ENCODE measurements at regions not wholly inside any gene's neighbourhood (a gene's known extent, or its start where the extent isn't known, plus 50 kb on each side); places are given as distances from the start of the nearest gene placed in this dataset.

DNA sequence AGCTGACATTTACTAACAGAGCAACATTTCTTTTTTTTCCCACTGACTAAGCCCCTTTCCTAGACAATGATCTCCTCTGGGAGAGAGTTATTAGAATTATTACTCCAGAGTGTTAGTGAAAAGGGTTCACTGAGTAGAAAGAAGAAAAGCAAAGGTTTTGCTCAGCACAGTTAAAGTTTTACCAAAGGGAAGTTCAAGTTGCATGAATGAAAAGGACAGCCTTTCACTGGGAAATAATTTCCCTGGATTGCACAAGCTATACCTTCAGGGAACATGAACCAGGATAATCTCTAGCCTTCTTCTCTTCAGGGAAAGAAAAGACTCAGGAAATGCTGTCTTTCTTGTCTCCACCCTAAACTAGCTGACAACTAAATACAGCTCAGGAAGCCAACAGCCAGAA is 71.4 kb upstream of the ESRRG start:
- no peak overlapping the region for H3K27ac Mint-ChIP-seq (ENCODE audit: unreplicated experiment)
- no peak for DNase-seq (ENCODE audit: extremely low spot score, unreplicated experiment)
- TF ChIP-seq CTCF (IDR thresholded peaks at IDR 0.05), result no peak
- no peaks in the 10 kb centered on the region for H3K4me1 Mint-ChIP-seq (ENCODE audit: unreplicated experiment)
- H3K9me3 Mint-ChIP-seq (ENCODE audit: unreplicated experiment), result no peaks in the 10 kb centered on the region
- no peaks in the 10 kb centered on the region for H3K27me3 Mint-ChIP-seq (ENCODE audit: unreplicated experiment)
- no peaks in the 10 kb centered on the region for H3K36me3 Mint-ChIP-seq (ENCODE audit: unreplicated experiment)
- H3K4me3 Mint-ChIP-seq (ENCODE audit: unreplicated experiment), result no peak overlapping the region

GRCh38 chr1:216793973-216794372 is 70.7 kb upstream of the ESRRG start:
- no peak overlapping the region for H3K4me3 Mint-ChIP-seq (ENCODE audit: unreplicated experiment)
- no peak for DNase-seq (ENCODE audit: extremely low spot score, unreplicated experiment)
- no peaks in the 10 kb centered on the region for H3K36me3 Mint-ChIP-seq (ENCODE audit: unreplicated experiment)
- H3K4me1 Mint-ChIP-seq (ENCODE audit: unreplicated experiment), result no peaks in the 10 kb centered on the region
- no peaks in the 10 kb centered on the region for H3K27me3 Mint-ChIP-seq (ENCODE audit: unreplicated experiment)
- H3K27ac Mint-ChIP-seq (ENCODE audit: unreplicated experiment), result no peak overlapping the region
- H3K9me3 Mint-ChIP-seq (ENCODE audit: unreplicated experiment), result no peaks in the 10 kb centered on the region
- no peak for TF ChIP-seq CTCF (IDR thresholded peaks at IDR 0.05)

- Mint-ChIP-seq H3K4me3 (ENCODE audit: unreplicated experiment) (no peak overlapping the region), H3K27me3 (ENCODE audit: unreplicated experiment) (no peaks in the 10 kb centered on the region), H3K9me3 (ENCODE audit: unreplicated experiment) (no peaks in the 10 kb centered on the region), H3K4me1 (ENCODE audit: unreplicated experiment) (no peaks in the 10 kb centered on the region), H3K36me3 (ENCODE audit: unreplicated experiment) (no peaks in the 10 kb centered on the region), H3K27ac (ENCODE audit: unreplicated experiment) (no peak overlapping the region)
- TF ChIP-seq CTCF (IDR thresholded peaks at IDR 0.05), result no peak
- DNase-seq (ENCODE audit: extremely low spot score, unreplicated experiment), result no peak
These were observed 70.1 kb upstream of the ESRRG start for GRCh38 chr1:216793303-216793702.

- Mint-ChIP-seq H3K27me3 (ENCODE audit: unreplicated experiment) (no peaks in the 10 kb centered on the region), H3K4me1 (ENCODE audit: unreplicated experiment) (no peaks in the 10 kb centered on the region), H3K4me3 (ENCODE audit: unreplicated experiment) (no peak overlapping the region), H3K27ac (ENCODE audit: unreplicated experiment) (no peak overlapping the region), H3K9me3 (ENCODE audit: unreplicated experiment) (no peaks in the 10 kb centered on the region), H3K36me3 (ENCODE audit: unreplicated experiment) (no peaks in the 10 kb centered on the region)
- TF ChIP-seq CTCF (IDR thresholded peaks at IDR 0.05), result no peak
- DNase-seq (ENCODE audit: extremely low spot score, unreplicated experiment), result no peak
These were observed 65.4 kb upstream of the ESRRG start for GRCh38 chr1:216788671-216789070.

DNA sequence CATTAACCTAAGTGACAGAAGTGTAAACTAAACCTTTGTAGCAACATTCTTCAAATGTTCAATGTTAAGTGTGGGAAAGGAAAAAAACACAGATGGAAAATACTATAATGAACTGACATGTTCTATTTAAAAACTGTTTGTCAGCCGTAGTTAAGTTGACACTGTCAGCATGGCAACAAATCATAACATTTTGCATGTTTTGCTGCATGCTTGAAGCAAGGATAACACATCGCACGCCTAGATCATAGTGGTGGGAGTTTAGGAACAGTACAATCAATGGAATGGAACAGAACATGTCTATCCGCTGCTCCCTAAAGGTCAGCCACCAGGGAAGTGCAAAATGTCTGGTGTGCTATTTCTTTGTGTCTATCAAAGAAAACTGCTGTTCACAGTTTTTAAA is 62.5 kb upstream of the ESRRG start:
- no peak for DNase-seq (ENCODE audit: extremely low spot score, unreplicated experiment)
- Mint-ChIP-seq H3K4me3 (ENCODE audit: unreplicated experiment) (no peak overlapping the region), H3K4me1 (ENCODE audit: unreplicated experiment) (no peaks in the 10 kb centered on the region), H3K36me3 (ENCODE audit: unreplicated experiment) (no peaks in the 10 kb centered on the region), H3K27me3 (ENCODE audit: unreplicated experiment) (no peaks in the 10 kb centered on the region), H3K27ac (ENCODE audit: unreplicated experiment) (no peak overlapping the region), H3K9me3 (ENCODE audit: unreplicated experiment) (no peaks in the 10 kb centered on the region)
- TF ChIP-seq CTCF (IDR thresholded peaks at IDR 0.05), result no peak

All from osteocyte (in vitro differentiated cells).